HCT116 (cell line): ENCODE measurements at regions not wholly inside any gene's neighbourhood (a gene's known extent, or its start where the extent isn't known, plus 50 kb on each side); places are given as distances from the start of the nearest gene placed in this dataset.
"Not testable (repeated sequence)": the region's sequence is repeated elsewhere in the genome, so short reads cannot be mapped to it uniquely, and the experiment has no call there.

Experiments
- ATAC-seq: fragments of 200-7000 bp; cut with Tn5 transposase; 2 replicates; pipeline ENCODE4 v1.9.1; 2020; ENCODE audit warnings: mild to moderate bottlenecking, moderate library complexity
- BruUV-seq: library from RNA; stranded (reverse); fragments of 400-500 nt; replicated peaks from 2 replicates; lab custom pipeline; 2021; lab: Mats Ljungman, UMichigan
- CTCF ChIA-PET: fragments of 300-600 bp; sonication (Branson Sonifier 250); formaldehyde crosslinking; loops from one replicate; lab custom pipeline; 2021; ENCODE audit warnings: antibody characterized with exemption; lab: Charles Lee
- POLR2A ChIA-PET: fragments of 300-600, 350-600 bp; sonication (Branson Sonifier 250); formaldehyde crosslinking; loops from one replicate; lab custom pipeline; 2021; ENCODE audit warnings: antibody characterized with exemption; lab: Charles Lee
- RAD21 ChIA-PET, 2 experiments: fragments of 300-600 bp; sonication (Branson Sonifier 250); formaldehyde crosslinking; loops; one replicate each; lab custom pipeline; 2023; ENCODE audit warnings: low total read pairs in 2 of 2; ENCODE audit not compliant: uncharacterized antibody in 2 of 2, unreplicated experiment in 2 of 2, low non-redundant PET in 1 of 2; lab: Charles Lee
- DNase-seq: peaks from one replicate; pipeline ENCODE4 v3.0.0-alpha.2; 2010; ENCODE audit warnings: low read depth, low spot score
- H2AFZ ChIP-seq: fragments of 200-600 bp; shearing (Covaris generic), sonication (generic); 2 replicates; pipeline ENCODE4 v1.6.1; 2017; ENCODE audit warnings: low read depth, mixed run types, mixed read lengths, antibody characterized with exemption, low read length; ENCODE audit not compliant: poor library complexity, severe bottlenecking
- H3K27ac ChIP-seq: 2 replicates; pipeline ENCODE4 v1.5.1; 2012; ENCODE audit warnings: low read depth, low read length
- H3K27me3 ChIP-seq: fragments of 200-600 bp; sonication (generic); 2 replicates; pipeline ENCODE4 v1.6.1; 2016; ENCODE audit warnings: mixed run types, low read length, mixed read lengths; ENCODE audit not compliant: insufficient read depth
- H3K36me3 ChIP-seq, 2 experiments: fragments of 200-500 bp in 1 of 2; fragments of 200-600 bp in 1 of 2; sonication (Bioruptor generic) in 1 of 2; sonication (generic) in 1 of 2; 2 replicates each; pipeline versions ENCODE4 v1.5.1 to v1.6.1; 2014 to 2016; ENCODE audit warnings: low read length in 2 of 2, inconsistent platforms in 1 of 2, mixed read lengths in 1 of 2, mixed run types in 1 of 2; ENCODE audit not compliant: insufficient read depth in 2 of 2, control insufficient read depth in 1 of 2
- H3K4me1 ChIP-seq, 2 experiments: fragments of 200-600 bp in 1 of 2; sonication (generic) in 1 of 2; 2 replicates each; pipeline versions ENCODE4 v1.5.1 to v1.6.1; 2012 to 2017; ENCODE audit warnings: low read length in 2 of 2, inconsistent platforms in 1 of 2, mild to moderate bottlenecking in 1 of 2, mixed read lengths in 1 of 2, mixed run types in 1 of 2, moderate library complexity in 1 of 2; ENCODE audit not compliant: insufficient read depth in 2 of 2, control insufficient read depth in 1 of 2
- H3K4me2 ChIP-seq: fragments of 200-600 bp; sonication (generic); 2 replicates; pipeline ENCODE4 v1.6.1; 2017; ENCODE audit warnings: mixed run types, low read length, mixed read lengths
- H3K4me3 ChIP-seq, 2 experiments: fragments of 200-600 bp in 1 of 2; sonication (generic) in 1 of 2; replicated peaks in 1 of 2; 2 replicates each; pipeline ENCODE4 v1.5.1; 2011 to 2016; ENCODE audit warnings: low read length in 2 of 2, control low read depth in 1 of 2, low read depth in 1 of 2, mild to moderate bottlenecking in 1 of 2, mixed read lengths in 1 of 2, mixed run types in 1 of 2
- H3K79me2 ChIP-seq: fragments of 200-600 bp; sonication (generic); 2 replicates; pipeline ENCODE4 v1.6.1; 2017; ENCODE audit warnings: mild to moderate bottlenecking, mixed run types, low read length, moderate library complexity, mixed read lengths; ENCODE audit not compliant: insufficient read depth
- H3K9ac ChIP-seq: fragments of 200-600 bp; sonication (generic); 2 replicates; pipeline ENCODE4 v1.6.1; 2016; ENCODE audit warnings: low read length, mixed read lengths
- H3K9me2 ChIP-seq: fragments of 200-600 bp; sonication (generic), shearing (Covaris generic); 2 replicates; pipeline ENCODE4 v1.6.1; 2017; ENCODE audit warnings: mixed run types, mild to moderate bottlenecking, moderate library complexity; ENCODE audit not compliant: insufficient read depth
- H3K9me3 ChIP-seq, 2 experiments: fragments of 200-500 bp in 1 of 2; fragments of 200-600 bp in 1 of 2; sonication (Bioruptor generic) in 1 of 2; sonication (generic) in 1 of 2; 2 replicates each; pipeline ENCODE4 v1.6.1; 2014 to 2017; ENCODE audit warnings: low read length in 2 of 2, mixed read lengths in 2 of 2, inconsistent platforms in 1 of 2, low read depth in 1 of 2, mild to moderate bottlenecking in 1 of 2, mixed run types in 1 of 2, moderate library complexity in 1 of 2; ENCODE audit not compliant: control insufficient read depth in 1 of 2, insufficient read depth in 1 of 2
- H4K20me1 ChIP-seq: fragments of 200-600 bp; sonication (generic), shearing (Covaris generic); 2 replicates; pipeline ENCODE4 v1.6.1; 2017; ENCODE audit warnings: mixed run types, mild to moderate bottlenecking, moderate library complexity; ENCODE audit not compliant: insufficient read depth
- intact Hi-C: fragments of 100-400 bp; cut with micrococcal nuclease; formaldehyde crosslinking; loops from 2 replicates; pipeline ENCODE4 v1.10.0; 2022

DNA sequence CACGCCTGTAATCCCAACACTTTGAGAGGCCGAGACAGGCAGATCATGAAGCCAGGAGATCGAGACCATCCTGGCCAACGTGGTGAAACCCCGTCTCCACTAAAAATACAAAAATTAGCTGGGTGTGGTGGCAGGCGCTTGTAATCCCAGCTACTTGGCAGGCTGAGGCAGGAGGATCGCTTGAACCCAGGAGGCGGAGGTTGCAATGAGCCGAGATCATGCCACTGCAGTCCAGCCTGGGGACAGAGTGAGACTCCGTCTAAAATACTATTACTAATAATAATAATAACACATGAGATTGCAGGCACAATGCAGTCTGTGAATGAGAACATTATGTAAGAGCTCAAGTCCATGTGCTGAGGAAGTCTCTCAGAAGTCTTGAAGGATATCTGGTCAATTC lies 1684.4 kb downstream of the SPATA31A7 start:
- H3K27ac ChIP-seq, H3K9me2 ChIP-seq, DNase-seq, H3K9ac ChIP-seq, H2AFZ ChIP-seq, H3K4me1 ChIP-seq, intact Hi-C loops, ATAC-seq, H3K4me3 ChIP-seq, H4K20me1 ChIP-seq, CTCF ChIA-PET, RAD21 ChIA-PET, H3K27me3 ChIP-seq, H3K36me3 ChIP-seq, POLR2A ChIA-PET, H3K79me2 ChIP-seq, H3K9me3 ChIP-seq, H3K4me2 ChIP-seq, BruUV-seq: not testable (repeated sequence)

DNA sequence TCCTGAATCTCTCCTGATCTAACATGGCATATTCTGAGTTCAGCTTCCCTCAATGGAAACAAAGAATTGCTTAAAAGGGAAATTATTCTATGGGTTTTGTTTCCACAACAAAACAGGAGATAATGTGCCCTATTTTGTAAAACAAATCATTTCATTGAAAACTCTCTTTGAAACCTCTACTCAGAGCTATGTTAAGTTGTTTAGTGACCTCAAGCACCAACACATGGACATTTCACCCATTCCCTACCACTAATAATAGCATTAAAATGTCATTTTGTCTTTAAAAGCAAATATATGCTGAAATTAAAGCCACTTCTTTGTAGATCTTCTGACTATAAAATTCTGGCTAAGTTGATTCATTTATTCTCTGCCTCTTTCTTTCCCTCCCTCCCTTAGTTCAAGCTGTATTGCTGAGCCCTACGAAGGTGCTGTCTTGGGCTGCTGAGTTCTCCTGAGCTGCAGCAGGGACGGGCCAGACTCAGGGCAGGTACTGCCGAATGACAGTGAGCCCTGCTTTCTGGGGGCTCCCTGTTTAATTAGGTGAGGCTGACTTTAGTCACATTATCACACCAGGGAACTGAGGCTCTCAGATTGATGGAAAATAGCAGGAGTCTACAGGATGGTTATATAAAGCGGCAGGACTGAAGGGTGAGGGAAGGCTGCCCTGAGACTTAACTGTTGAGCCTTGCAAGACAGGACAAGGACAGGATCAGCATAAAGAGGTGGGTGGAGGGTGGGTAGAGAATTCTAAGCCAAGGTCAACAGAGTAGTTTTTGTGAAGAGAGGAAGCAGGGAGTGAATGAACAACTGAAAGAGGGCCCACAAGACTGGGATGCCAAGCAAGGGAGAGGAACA lies 1685.1 kb downstream of the SPATA31A7 start:
- POLR2A ChIA-PET, CTCF ChIA-PET, intact Hi-C loops, H3K4me3 ChIP-seq, H3K9ac ChIP-seq, H3K79me2 ChIP-seq, H4K20me1 ChIP-seq, H3K9me3 ChIP-seq, H3K4me2 ChIP-seq, H3K4me1 ChIP-seq, H3K36me3 ChIP-seq, H3K9me2 ChIP-seq, ATAC-seq, H2AFZ ChIP-seq, H3K27me3 ChIP-seq, H3K27ac ChIP-seq, DNase-seq, RAD21 ChIA-PET, BruUV-seq: not testable (repeated sequence)

DNA sequence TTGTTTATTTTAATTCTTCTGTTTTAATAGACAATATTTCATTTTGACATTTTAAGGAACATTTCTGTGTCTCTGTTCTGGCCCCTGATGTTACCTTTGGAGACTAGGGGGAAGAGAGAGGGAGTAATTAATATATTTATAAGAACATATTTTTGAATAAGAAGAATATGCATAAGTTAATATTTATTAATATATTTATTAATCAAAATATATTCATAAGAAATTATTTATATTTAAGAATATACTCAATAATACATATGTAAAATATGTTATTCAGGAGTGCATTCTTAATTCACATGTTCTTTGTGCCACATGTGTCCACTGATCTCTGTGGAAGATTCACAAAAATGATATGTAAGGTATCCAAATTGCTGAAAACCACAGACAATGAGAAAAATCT lies 1687.7 kb downstream of the SPATA31A7 start:
- H3K4me3 ChIP-seq, DNase-seq, H3K9ac ChIP-seq, RAD21 ChIA-PET, H4K20me1 ChIP-seq, H3K4me1 ChIP-seq, H3K9me3 ChIP-seq, H3K27ac ChIP-seq, H3K9me2 ChIP-seq, intact Hi-C loops, H3K27me3 ChIP-seq, BruUV-seq, H3K79me2 ChIP-seq, ATAC-seq, H3K4me2 ChIP-seq, H3K36me3 ChIP-seq, POLR2A ChIA-PET, CTCF ChIA-PET, H2AFZ ChIP-seq: not testable (repeated sequence)

DNA sequence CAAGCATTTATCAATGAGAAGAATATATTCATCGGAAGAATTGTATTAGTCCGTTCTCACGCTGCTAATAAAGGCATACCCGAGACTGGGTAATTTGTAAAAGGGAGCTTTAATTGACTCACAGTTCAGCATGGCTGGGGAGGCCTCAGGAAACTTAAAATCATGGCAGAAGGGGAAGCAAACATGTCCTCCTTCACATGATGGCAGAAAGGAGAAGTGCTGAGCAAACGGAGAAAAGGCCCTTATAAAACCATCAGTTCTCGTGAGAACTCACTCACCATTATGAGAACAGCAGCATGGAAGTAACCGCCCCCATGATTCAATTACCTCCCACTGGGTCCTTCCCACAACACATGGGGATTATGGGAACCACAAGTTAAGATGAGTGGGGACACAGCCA lies 1688.2 kb downstream of the SPATA31A7 start:
- H3K9ac ChIP-seq, H4K20me1 ChIP-seq, H3K4me1 ChIP-seq, H3K9me3 ChIP-seq, H3K4me3 ChIP-seq, ATAC-seq, H3K79me2 ChIP-seq, POLR2A ChIA-PET, H3K4me2 ChIP-seq, H3K27ac ChIP-seq, H3K9me2 ChIP-seq, H3K27me3 ChIP-seq, DNase-seq, CTCF ChIA-PET, BruUV-seq, intact Hi-C loops, RAD21 ChIA-PET, H3K36me3 ChIP-seq, H2AFZ ChIP-seq: not testable (repeated sequence)
